ENCODE measurements at regions not wholly inside any gene's neighbourhood (a gene's known extent, or its start where the extent isn't known, plus 50 kb on each side); places are given as distances from the start of the nearest gene placed in this dataset.

GRCh38 chr5:164600274-164600673 lies 1094.9 kb downstream of the MAT2B start:
- peak; percentile 84 for DNase-seq (ENCODE audit: low read depth)

GRCh38 chr5:164600929-164601535 lies 1095.6 kb downstream of the MAT2B start:
- no peak for DNase-seq (ENCODE audit: low read depth)

- no peak for DNase-seq (ENCODE audit: low read depth)
Observed at GRCh38 chr5:164608507-164608906, 1103.1 kb downstream of the MAT2B start.

- no peak for DNase-seq (ENCODE audit: low read depth)
Observed at GRCh38 chr5:164610374-164610773, 1105.0 kb downstream of the MAT2B start.

- DNase-seq (ENCODE audit: low read depth) = no peak
Observed at GRCh38 chr5:164614707-164615106, 1109.3 kb downstream of the MAT2B start.

- no peak for DNase-seq (ENCODE audit: low read depth)
Observed at GRCh38 chr5:164617290-164617689, 1111.9 kb downstream of the MAT2B start.

- DNase-seq (ENCODE audit: low read depth) = no peak
Observed at GRCh38 chr5:164627021-164627420, 1121.6 kb downstream of the MAT2B start.

- DNase-seq (ENCODE audit: low read depth) = no peak
Observed at GRCh38 chr5:164636456-164636855, 1131.0 kb downstream of the MAT2B start.

GRCh38 chr5:164637931-164638521 lies 1132.6 kb downstream of the MAT2B start:
- DNase-seq (ENCODE audit: low read depth) = no peak

- DNase-seq (ENCODE audit: low read depth) = peak; percentile 13
Observed at GRCh38 chr5:164649266-164649665, 1143.8 kb downstream of the MAT2B start.

GRCh38 chr5:164650427-164650826 lies 1145.0 kb downstream of the MAT2B start:
- DNase-seq (ENCODE audit: low read depth) = no peak

- DNase-seq (ENCODE audit: low read depth) = no peak
Observed at GRCh38 chr5:164651546-164652275, 1146.3 kb downstream of the MAT2B start.

GRCh38 chr5:164652276-164652660 lies 1146.8 kb downstream of the MAT2B start:
- no peak for DNase-seq (ENCODE audit: low read depth)

GRCh38 chr5:164663198-164663989 lies 1158.0 kb downstream of the MAT2B start:
- DNase-seq (ENCODE audit: low read depth) = peak; percentile 39

- peak; percentile 7 for DNase-seq (ENCODE audit: low read depth)
Observed at GRCh38 chr5:164671640-164672039, 1166.2 kb downstream of the MAT2B start.

- DNase-seq (ENCODE audit: low read depth) = no peak
Observed at GRCh38 chr5:164672205-164672604, 1166.8 kb downstream of the MAT2B start.

GRCh38 chr5:164672931-164673694 lies 1167.7 kb downstream of the MAT2B start:
- peak; percentile 20 for DNase-seq (ENCODE audit: low read depth)

- DNase-seq (ENCODE audit: low read depth) = no peak
Observed at GRCh38 chr5:164679461-164679860, 1174.0 kb downstream of the MAT2B start.

- DNase-seq (ENCODE audit: low read depth) = no peak
Observed at GRCh38 chr5:164680216-164680615, 1174.8 kb downstream of the MAT2B start.

GRCh38 chr5:164680812-164681520 lies 1175.5 kb downstream of the MAT2B start:
- no peak for DNase-seq (ENCODE audit: low read depth)

- no peak for DNase-seq (ENCODE audit: low read depth)
Observed at GRCh38 chr5:164687391-164687790, 1182.0 kb downstream of the MAT2B start.
